ENCODE measurements at regions not wholly inside any gene's neighbourhood (a gene's known extent, or its start where the extent isn't known, plus 50 kb on each side); places are given as distances from the start of the nearest gene placed in this dataset.

DNA sequence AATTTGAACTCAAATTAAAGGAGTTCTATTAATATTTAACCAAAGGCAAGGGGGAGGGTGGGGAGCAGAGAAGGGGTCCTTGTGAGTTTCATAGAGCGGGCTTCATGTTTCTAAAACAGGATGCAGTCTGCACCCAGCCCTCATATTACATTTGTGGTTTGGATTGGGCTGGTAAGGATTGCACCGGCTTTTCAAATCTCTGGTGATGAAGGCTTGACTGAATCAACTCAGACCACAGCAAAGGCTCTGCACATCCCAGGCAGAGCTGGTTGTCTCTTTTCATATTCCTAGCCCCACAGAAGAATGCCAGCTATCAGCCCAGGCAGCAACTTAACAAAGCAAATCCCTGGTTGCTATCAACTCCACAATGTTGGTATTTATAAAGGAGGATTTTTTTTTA is 1221.4 kb downstream of the VRK1 start:
- TF ChIP-seq, protein P1, sequence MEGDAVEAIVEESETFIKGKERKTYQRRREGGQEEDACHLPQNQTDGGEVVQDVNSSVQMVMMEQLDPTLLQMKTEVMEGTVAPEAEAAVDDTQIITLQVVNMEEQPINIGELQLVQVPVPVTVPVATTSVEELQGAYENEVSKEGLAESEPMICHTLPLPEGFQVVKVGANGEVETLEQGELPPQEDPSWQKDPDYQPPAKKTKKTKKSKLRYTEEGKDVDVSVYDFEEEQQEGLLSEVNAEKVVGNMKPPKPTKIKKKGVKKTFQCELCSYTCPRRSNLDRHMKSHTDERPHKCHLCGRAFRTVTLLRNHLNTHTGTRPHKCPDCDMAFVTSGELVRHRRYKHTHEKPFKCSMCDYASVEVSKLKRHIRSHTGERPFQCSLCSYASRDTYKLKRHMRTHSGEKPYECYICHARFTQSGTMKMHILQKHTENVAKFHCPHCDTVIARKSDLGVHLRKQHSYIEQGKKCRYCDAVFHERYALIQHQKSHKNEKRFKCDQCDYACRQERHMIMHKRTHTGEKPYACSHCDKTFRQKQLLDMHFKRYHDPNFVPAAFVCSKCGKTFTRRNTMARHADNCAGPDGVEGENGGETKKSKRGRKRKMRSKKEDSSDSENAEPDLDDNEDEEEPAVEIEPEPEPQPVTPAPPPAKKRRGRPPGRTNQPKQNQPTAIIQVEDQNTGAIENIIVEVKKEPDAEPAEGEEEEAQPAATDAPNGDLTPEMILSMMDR (IDR thresholded peaks at IDR 0.05; ENCODE audit: low read depth, low read length), result no peak
- TF ChIP-seq POLR2A (IDR thresholded peaks at IDR 0.05; ENCODE audit: extremely low read depth, insufficient read length) (no peak), MYC (IDR thresholded peaks at IDR 0.05; ENCODE audit: low read depth, low read length) (no peak)
- TF ChIP-seq, protein P2, sequence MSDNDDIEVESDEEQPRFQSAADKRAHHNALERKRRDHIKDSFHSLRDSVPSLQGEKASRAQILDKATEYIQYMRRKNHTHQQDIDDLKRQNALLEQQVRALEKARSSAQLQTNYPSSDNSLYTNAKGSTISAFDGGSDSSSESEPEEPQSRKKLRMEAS (IDR thresholded peaks at IDR 0.05; ENCODE audit: low read depth, low read length), result no peak

All from NB4 (cell line).